Right atrium auricular region (tissue), 2 donors: ENCODE measurements at regions not wholly inside any gene's neighbourhood (a gene's known extent, or its start where the extent isn't known, plus 50 kb on each side); places are given as distances from the start of the nearest gene placed in this dataset.

Experiments used
- DNase-seq: peaks from one replicate; pipeline ENCODE4 v3.0.0-alpha.2; 2019; ENCODE audit warnings: low spot score
- H3K27ac ChIP-seq, 2 donors: fragments of 200-600 bp; sonication (generic); 1 replicate in 1 of 2; 2 replicates in 1 of 2; pipeline ENCODE4 v1.5.1; 2016 to 2019
- H3K27me3 ChIP-seq, 2 donors: fragments of 200-600 bp; sonication (generic); one replicate each; pipeline versions ENCODE4 v1.5.1 to v1.6.0; 2017 to 2019
- H3K36me3 ChIP-seq: fragments of 200-600 bp; sonication (generic); one replicate; pipeline ENCODE4 v1.5.1; 2016
- H3K4me1 ChIP-seq, 2 donors: fragments of 200-600 bp; sonication (generic); one replicate each; pipeline versions ENCODE4 v1.5.1 to v1.6.0; 2017 to 2019
- H3K4me3 ChIP-seq, 2 donors: fragments of 200-600 bp; sonication (generic); 1 replicate in 1 of 2; 2 replicates in 1 of 2; pipeline ENCODE4 v1.5.1; 2017 to 2019; ENCODE audit warnings: mild to moderate bottlenecking in 1 of 2, moderate library complexity in 1 of 2
- H3K9me3 ChIP-seq, 2 donors: fragments of 200-600 bp; sonication (generic); one replicate each; pipeline ENCODE4 v1.5.1; 2019
- TF ChIP-seq, protein P1 (sequence below), 2 donors: fragments of 200-600 bp; sonication (generic); IDR thresholded peaks; one replicate each; pipeline ENCODE4 v1.5.1; 2019; ENCODE audit warnings: antibody characterized with exemption in 2 of 2

DNA sequence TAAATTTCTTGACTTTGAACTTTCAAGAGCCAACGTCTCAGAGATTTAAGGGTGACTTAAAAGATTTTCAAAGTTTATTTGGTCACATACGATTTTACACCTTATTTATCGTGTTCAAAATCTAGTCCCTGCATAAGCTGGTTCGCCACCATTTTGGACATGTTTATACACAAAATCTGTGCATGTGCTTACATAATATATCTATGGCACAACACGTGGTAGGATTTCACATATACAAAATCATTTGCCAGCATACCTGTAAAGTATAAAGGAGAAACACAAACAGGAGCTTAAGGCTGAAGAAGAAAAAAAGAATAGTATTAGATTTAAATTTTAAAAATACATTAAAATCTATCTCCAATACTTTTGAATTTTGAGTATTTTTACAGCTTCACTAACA is 190.0 kb upstream of the KYNU start:
- Histone ChIP-seq H3K27ac (no peak overlapping the region), H3K36me3 (no peaks in the 10 kb centered on the region), H3K27me3 (no peaks in the 10 kb centered on the region), H3K9me3 (no peaks in the 10 kb centered on the region), H3K4me3 (no peak overlapping the region), H3K4me1 (no peaks in the 10 kb centered on the region)
- no peak for DNase-seq
- TF ChIP-seq, protein P1, sequence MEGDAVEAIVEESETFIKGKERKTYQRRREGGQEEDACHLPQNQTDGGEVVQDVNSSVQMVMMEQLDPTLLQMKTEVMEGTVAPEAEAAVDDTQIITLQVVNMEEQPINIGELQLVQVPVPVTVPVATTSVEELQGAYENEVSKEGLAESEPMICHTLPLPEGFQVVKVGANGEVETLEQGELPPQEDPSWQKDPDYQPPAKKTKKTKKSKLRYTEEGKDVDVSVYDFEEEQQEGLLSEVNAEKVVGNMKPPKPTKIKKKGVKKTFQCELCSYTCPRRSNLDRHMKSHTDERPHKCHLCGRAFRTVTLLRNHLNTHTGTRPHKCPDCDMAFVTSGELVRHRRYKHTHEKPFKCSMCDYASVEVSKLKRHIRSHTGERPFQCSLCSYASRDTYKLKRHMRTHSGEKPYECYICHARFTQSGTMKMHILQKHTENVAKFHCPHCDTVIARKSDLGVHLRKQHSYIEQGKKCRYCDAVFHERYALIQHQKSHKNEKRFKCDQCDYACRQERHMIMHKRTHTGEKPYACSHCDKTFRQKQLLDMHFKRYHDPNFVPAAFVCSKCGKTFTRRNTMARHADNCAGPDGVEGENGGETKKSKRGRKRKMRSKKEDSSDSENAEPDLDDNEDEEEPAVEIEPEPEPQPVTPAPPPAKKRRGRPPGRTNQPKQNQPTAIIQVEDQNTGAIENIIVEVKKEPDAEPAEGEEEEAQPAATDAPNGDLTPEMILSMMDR (IDR thresholded peaks at IDR 0.05): no peak

DNA sequence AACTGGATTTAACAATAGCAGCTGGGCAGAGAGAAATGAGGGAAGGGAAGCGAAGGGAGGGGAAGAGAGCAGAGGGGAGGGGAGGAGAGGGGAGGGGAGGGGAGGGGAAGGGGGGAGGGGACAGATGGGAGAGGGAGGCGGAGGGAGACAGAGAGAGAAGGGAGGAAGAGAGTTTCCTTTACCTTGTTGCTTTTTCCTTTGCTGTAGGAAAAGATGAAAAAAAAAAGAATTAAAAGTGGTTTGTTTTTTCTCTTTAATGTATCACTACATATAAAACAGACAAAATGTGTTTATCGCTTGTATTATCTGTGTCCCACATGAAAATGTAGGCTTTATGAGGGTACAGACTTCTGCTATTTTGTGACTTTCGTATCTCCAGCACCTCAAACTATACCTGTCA is 190.4 kb upstream of the KYNU start:
- H3K4me3 ChIP-seq: no peak overlapping the region
- H3K4me1 ChIP-seq: no peaks in the 10 kb centered on the region
- H3K9me3 ChIP-seq: no peaks in the 10 kb centered on the region
- TF ChIP-seq, protein P1 (IDR thresholded peaks at IDR 0.05): no peak
- DNase-seq: no peak
- no peaks in the 10 kb centered on the region for H3K36me3 ChIP-seq
- H3K27me3 ChIP-seq: no peaks in the 10 kb centered on the region
- no peak overlapping the region for H3K27ac ChIP-seq

DNA sequence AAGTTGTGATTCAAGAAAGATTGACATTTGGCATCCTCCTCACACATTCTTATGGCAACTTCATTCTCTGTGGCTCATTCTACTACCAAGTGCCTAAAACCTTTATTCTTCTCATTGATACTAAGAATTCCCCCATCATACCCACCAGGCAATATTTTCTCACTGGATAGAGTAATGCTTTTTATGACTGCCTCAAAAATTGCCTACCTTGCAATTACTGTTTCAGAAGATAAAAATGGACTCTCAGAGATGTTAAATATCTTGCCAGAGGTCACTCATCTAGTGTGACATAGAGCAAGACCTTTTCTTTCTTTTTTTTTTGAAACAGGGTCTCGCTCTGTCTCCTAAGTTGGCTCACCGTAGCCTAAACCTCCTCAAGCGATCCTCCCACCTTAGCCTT is 192.8 kb upstream of the KYNU start:
- no peak overlapping the region for H3K27ac ChIP-seq
- H3K36me3 ChIP-seq: no peaks in the 10 kb centered on the region

DNA sequence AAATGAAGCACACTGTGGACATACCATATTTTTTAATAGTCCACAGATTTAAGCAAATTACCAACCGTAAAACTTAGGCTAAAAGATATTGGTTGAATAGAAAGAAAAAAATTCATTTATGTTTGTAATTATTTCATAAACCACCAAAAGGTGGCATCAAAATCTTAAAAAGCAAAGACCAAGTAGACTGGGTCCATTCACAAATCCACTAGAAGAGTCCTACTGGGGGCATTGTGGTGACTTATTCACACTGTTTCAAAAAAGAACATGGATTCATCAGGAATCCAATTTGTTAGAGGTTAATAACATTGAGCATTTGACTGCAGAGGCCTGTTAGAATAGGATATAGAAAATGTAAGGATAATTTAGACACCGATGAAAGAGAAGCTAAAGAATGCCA is 194.9 kb upstream of the KYNU start:
- no peaks in the 10 kb centered on the region for H3K27me3 ChIP-seq
- H3K4me1 ChIP-seq: no peaks in the 10 kb centered on the region
- no peak overlapping the region for H3K27ac ChIP-seq
- DNase-seq: no peak
- no peak overlapping the region for H3K4me3 ChIP-seq
- TF ChIP-seq, protein P1 (IDR thresholded peaks at IDR 0.05): peak in 1 of 2 donors; percentile 26
- no peaks in the 10 kb centered on the region for H3K9me3 ChIP-seq
- H3K36me3 ChIP-seq: no peaks in the 10 kb centered on the region

More for the DNA sequence above, 192.8 kb upstream of the KYNU start:
- H3K4me3 ChIP-seq: no peak overlapping the region
- TF ChIP-seq, protein P1 (IDR thresholded peaks at IDR 0.05): no peak
- no peaks in the 10 kb centered on the region for H3K9me3 ChIP-seq
- no peaks in the 10 kb centered on the region for H3K4me1 ChIP-seq
- no peaks in the 10 kb centered on the region for H3K27me3 ChIP-seq
- no peak for DNase-seq

DNA sequence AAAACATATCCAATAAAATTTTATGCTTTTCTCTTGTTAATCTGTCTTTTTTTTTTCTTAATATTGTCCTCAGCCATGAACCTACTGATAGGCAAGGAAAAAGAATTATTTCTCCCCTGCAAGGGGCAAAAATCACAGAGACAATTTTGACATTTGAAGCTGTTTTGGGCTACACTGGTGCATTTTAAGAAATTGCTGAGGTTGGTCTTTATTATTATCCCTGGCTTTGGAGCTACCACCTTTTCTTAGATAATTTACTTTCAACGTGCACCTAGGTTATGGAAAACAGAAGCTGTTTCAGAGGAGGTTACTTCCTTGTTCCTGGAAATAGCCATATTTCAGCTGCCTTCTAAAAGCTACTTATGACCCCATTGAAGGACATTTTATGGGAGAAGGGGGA is 195.5 kb upstream of the KYNU start:
- TF ChIP-seq, protein P1 (IDR thresholded peaks at IDR 0.05): no peak
- H3K27me3 ChIP-seq: no peaks in the 10 kb centered on the region
- no peak for DNase-seq
- H3K9me3 ChIP-seq: no peaks in the 10 kb centered on the region
- H3K36me3 ChIP-seq: no peaks in the 10 kb centered on the region
- no peaks in the 10 kb centered on the region for H3K4me1 ChIP-seq
- no peak overlapping the region for H3K27ac ChIP-seq
- no peak overlapping the region for H3K4me3 ChIP-seq

DNA sequence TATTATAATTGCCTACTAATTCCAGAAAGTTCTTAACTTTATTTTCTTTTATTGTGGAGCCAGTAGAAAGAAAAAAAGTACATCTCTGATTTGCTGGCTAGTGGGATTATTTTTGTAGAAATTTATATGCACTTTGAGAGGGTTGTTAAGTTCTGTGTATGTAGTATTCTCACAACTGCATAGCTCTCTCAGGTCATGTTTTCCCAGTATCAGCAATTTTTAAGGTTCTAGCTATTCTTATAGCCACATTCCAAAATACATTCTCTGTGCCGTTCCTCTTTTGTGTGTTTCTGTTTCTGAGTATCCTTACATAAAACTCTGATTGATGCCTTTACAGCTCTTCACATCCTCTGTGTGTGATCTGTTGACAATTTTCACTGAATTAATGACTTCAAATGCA is 199.3 kb upstream of the KYNU start:
- H3K9me3 ChIP-seq: no peaks in the 10 kb centered on the region
- no peaks in the 10 kb centered on the region for H3K27me3 ChIP-seq
- no peak overlapping the region for H3K27ac ChIP-seq
- TF ChIP-seq, protein P1 (IDR thresholded peaks at IDR 0.05): no peak
- H3K4me1 ChIP-seq: no peaks in the 10 kb centered on the region
- H3K36me3 ChIP-seq: no peaks in the 10 kb centered on the region
- no peak for DNase-seq
- H3K4me3 ChIP-seq: no peak overlapping the region
